ENCODE measurements at regions not wholly inside any gene's neighbourhood (a gene's known extent, or its start where the extent isn't known, plus 50 kb on each side); places are given as distances from the start of the nearest gene placed in this dataset.

DNA sequence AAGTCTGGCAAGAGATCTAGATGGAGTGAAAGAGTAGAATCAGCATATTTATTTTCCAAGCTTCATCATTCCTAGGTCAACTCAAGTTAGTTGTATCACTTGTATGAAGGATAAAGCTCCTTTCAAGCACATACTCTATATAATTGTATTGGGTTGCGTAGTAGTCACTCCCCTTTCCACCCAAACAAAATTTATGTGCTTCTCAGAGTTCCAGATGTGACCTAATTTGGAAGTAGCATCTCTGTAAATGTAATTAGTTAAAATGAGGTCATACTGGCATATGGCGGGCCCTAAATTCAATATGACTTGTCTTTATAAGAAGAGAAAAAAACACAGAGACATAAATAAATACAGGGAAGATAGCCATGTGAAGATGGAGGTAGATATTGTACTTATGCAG is 226.8 kb upstream of the CHORDC1 start:
- TF ChIP-seq, protein P1, sequence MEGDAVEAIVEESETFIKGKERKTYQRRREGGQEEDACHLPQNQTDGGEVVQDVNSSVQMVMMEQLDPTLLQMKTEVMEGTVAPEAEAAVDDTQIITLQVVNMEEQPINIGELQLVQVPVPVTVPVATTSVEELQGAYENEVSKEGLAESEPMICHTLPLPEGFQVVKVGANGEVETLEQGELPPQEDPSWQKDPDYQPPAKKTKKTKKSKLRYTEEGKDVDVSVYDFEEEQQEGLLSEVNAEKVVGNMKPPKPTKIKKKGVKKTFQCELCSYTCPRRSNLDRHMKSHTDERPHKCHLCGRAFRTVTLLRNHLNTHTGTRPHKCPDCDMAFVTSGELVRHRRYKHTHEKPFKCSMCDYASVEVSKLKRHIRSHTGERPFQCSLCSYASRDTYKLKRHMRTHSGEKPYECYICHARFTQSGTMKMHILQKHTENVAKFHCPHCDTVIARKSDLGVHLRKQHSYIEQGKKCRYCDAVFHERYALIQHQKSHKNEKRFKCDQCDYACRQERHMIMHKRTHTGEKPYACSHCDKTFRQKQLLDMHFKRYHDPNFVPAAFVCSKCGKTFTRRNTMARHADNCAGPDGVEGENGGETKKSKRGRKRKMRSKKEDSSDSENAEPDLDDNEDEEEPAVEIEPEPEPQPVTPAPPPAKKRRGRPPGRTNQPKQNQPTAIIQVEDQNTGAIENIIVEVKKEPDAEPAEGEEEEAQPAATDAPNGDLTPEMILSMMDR (IDR thresholded peaks at IDR 0.05 in 4 of 5, conservative IDR thresholded peaks at IDR 0.05 in 1 of 5), result no peak
- no peak for TF ChIP-seq POLR2A (IDR thresholded peaks at IDR 0.05)
